Panc1 (cell line): ENCODE measurements at regions not wholly inside any gene's neighbourhood (a gene's known extent, or its start where the extent isn't known, plus 50 kb on each side); places are given as distances from the start of the nearest gene placed in this dataset.

ENCODE experiments used
- ATAC-seq: fragments of 200-7000 bp; cut with Tn5 transposase; 2 replicates; pipeline ENCODE4 v1.9.1; 2020; ENCODE audit warnings: mild to moderate bottlenecking, moderate library complexity
- BruUV-seq: library from RNA; stranded (reverse); fragments of 400-500 nt; replicated peaks from 2 replicates; lab custom pipeline; 2021; lab: Mats Ljungman, UMichigan
- CTCF ChIA-PET: fragments of 300-600 bp; sonication (Branson Sonifier 250); formaldehyde crosslinking; loops from one replicate; lab custom pipeline; 2022; ENCODE audit warnings: antibody characterized with exemption; lab: Charles Lee
- POLR2A ChIA-PET: fragments of 300-600 bp; sonication (Branson Sonifier 250); formaldehyde crosslinking; loops from one replicate; lab custom pipeline; 2022; ENCODE audit warnings: antibody characterized with exemption; lab: Charles Lee
- DNase-seq: peaks from one replicate; pipeline ENCODE4 v3.0.0-alpha.2; 2010; ENCODE audit warnings: low read depth, low spot score
- H3K27ac ChIP-seq: 2 replicates; pipeline ENCODE4 v1.5.1; 2011; ENCODE audit warnings: mild to moderate bottlenecking, low read length, inconsistent platforms
- H3K27me3 ChIP-seq: fragments of 200-500 bp; sonication (Bioruptor generic); 2 replicates; pipeline ENCODE4 v1.6.0; 2014; ENCODE audit warnings: low read length, inconsistent platforms; ENCODE audit not compliant: control insufficient read depth, insufficient read depth
- H3K36me3 ChIP-seq: fragments of 200-500 bp; sonication (Bioruptor generic); 2 replicates; pipeline ENCODE4 v1.5.1; 2014; ENCODE audit warnings: inconsistent platforms, mild to moderate bottlenecking, low read length, moderate library complexity; ENCODE audit not compliant: control insufficient read depth, insufficient read depth
- H3K4me1 ChIP-seq: 2 replicates; pipeline ENCODE4 v1.5.1; 2011; ENCODE audit warnings: inconsistent platforms, mild to moderate bottlenecking, low read length, moderate library complexity; ENCODE audit not compliant: control insufficient read depth, insufficient read depth
- H3K4me3 ChIP-seq, 2 experiments: 2 replicates each; pipeline ENCODE4 v1.5.1; 2011 to 2012; ENCODE audit warnings: low read depth in 2 of 2, low read length in 2 of 2, mild to moderate bottlenecking in 2 of 2, inconsistent platforms in 1 of 2, moderate library complexity in 1 of 2
- H3K9me3 ChIP-seq: fragments of 200-500 bp; sonication (Bioruptor generic); 2 replicates; pipeline ENCODE4 v1.5.1; 2014; ENCODE audit warnings: low read depth, mild to moderate bottlenecking, inconsistent platforms, low read length, moderate library complexity; ENCODE audit not compliant: control insufficient read depth, insufficient read depth
- CTCF ChIP-seq: fragments of 450-650 bp; IDR thresholded peaks from 2 replicates; pipeline ENCODE4 v1.5.1; 2017; ENCODE audit warnings: mild to moderate bottlenecking
- POLR2AphosphoS5 ChIP-seq: IDR thresholded peaks from 2 replicates; pipeline ENCODE4 v1.6.1; 2012; ENCODE audit warnings: mild to moderate bottlenecking, low read depth, low read length, moderate library complexity
- SIN3A ChIP-seq: IDR thresholded peaks from 2 replicates; pipeline ENCODE4 v1.6.1; 2012; ENCODE audit warnings: low read depth, mild to moderate bottlenecking, low read length, moderate library complexity, borderline replicate concordance; ENCODE audit not compliant: insufficient read depth
- TCF7L2 ChIP-seq: IDR thresholded peaks from 2 replicates; pipeline ENCODE4 v1.6.1; 2011; ENCODE audit warnings: mild to moderate bottlenecking, low read depth, low read length, inconsistent platforms
- in situ Hi-C: cut with HindIII; loops from 2 replicates; pipeline ENCODE4 v1.10.0; 2016; ENCODE audit warnings: low sequenced_read_pairs, low pct_unique_long_range_greater_than_20kb
- intact Hi-C: fragments of 100-400 bp; cut with micrococcal nuclease; formaldehyde crosslinking; loops from one replicate; pipeline ENCODE4 v1.10.0; 2022; ENCODE audit not compliant: unreplicated experiment
- TF ChIP-seq, protein P1 (sequence below), 2 experiments: IDR thresholded peaks; 2 replicates each; pipeline ENCODE4 v1.6.1; 2011 to 2012; ENCODE audit warnings: low read depth in 2 of 2, control low read depth in 1 of 2, low read length in 1 of 2, mild to moderate bottlenecking in 1 of 2, moderate library complexity in 1 of 2; ENCODE audit not compliant: insufficient read depth in 1 of 2

DNA sequence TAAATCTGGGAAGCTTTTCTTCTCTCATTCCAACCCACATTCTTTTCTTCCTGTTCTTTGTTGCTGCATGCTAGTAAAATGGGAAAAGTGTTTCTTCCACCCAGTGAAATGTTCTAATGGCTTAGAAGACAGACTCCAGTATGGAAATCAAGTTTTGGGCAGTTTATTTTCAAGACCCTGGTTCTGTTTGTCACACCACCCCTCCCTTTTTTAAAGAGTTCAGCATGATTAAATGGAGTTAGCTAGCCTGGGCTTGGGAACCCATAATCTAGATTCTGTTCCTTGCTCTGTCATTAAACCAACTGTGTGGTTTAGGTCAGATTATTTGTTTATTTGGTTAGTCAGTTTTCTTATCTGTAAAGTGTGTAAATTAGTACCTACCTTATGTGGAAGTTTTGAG, 151.8 kb upstream of the NT5C1B start:
- H3K27ac ChIP-seq = no peak overlapping the region

DNA sequence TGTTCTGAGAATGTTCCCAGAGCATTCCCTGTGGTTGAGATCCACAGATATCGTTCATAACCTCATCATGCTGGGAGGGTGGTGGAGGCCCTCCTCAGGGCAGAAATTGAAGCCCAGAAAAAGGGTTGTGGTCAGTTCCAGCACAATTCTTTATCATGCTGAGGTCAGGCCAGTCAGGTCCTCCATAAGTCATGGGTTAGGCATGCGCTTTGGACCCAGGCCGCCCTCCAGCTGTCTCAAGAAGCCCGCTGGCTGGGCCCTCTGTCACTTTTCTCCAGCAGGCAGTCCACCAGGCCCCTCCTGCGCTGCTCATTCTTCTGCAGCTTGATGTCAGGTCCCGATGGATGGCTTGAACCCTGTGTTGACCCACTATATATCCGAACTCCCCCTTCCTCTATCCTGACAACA, 151.1 kb upstream of the NT5C1B start:
- CTCF ChIA-PET = no interaction called here
- Histone ChIP-seq H3K4me1 (no peaks in the 10 kb centered on the region), H3K27ac (no peak overlapping the region), H3K4me3 (no peak overlapping the region), H3K27me3 (no peaks in the 10 kb centered on the region), H3K9me3 (no peaks in the 10 kb centered on the region), H3K36me3 (no peaks in the 10 kb centered on the region)
- no TSS peak for BruUV-seq
- in situ Hi-C loops = no loop called here
- DNase-seq = no peak
- POLR2A ChIA-PET = no interaction called here
- no peak for ATAC-seq
- intact Hi-C loops = no loop called here
- TF ChIP-seq TCF7L2 (no peak), POLR2AphosphoS5 (no peak), SIN3A (no peak), CTCF (no peak)
- TF ChIP-seq, protein P1, sequence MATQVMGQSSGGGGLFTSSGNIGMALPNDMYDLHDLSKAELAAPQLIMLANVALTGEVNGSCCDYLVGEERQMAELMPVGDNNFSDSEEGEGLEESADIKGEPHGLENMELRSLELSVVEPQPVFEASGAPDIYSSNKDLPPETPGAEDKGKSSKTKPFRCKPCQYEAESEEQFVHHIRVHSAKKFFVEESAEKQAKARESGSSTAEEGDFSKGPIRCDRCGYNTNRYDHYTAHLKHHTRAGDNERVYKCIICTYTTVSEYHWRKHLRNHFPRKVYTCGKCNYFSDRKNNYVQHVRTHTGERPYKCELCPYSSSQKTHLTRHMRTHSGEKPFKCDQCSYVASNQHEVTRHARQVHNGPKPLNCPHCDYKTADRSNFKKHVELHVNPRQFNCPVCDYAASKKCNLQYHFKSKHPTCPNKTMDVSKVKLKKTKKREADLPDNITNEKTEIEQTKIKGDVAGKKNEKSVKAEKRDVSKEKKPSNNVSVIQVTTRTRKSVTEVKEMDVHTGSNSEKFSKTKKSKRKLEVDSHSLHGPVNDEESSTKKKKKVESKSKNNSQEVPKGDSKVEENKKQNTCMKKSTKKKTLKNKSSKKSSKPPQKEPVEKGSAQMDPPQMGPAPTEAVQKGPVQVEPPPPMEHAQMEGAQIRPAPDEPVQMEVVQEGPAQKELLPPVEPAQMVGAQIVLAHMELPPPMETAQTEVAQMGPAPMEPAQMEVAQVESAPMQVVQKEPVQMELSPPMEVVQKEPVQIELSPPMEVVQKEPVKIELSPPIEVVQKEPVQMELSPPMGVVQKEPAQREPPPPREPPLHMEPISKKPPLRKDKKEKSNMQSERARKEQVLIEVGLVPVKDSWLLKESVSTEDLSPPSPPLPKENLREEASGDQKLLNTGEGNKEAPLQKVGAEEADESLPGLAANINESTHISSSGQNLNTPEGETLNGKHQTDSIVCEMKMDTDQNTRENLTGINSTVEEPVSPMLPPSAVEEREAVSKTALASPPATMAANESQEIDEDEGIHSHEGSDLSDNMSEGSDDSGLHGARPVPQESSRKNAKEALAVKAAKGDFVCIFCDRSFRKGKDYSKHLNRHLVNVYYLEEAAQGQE (IDR thresholded peaks at IDR 0.05; ENCODE audit: insufficient read depth in 1 of 2, low read depth in 2 of 2, low read length in 1 of 2) = no peak

More for the DNA sequence above, 151.8 kb upstream of the NT5C1B start:
- H3K4me3 ChIP-seq = no peak overlapping the region
- CTCF ChIA-PET = no interaction called here
- DNase-seq (no peak), ATAC-seq (no peak)
- H3K4me1 ChIP-seq = no peaks in the 10 kb centered on the region
- H3K9me3 ChIP-seq = no peaks in the 10 kb centered on the region
- in situ Hi-C loops = no loop called here
- BruUV-seq = no TSS peak
- intact Hi-C loops = no loop called here
- no peaks in the 10 kb centered on the region for H3K27me3 ChIP-seq
- POLR2A ChIA-PET = no interaction called here
- no peak for TF ChIP-seq POLR2AphosphoS5
- no peaks in the 10 kb centered on the region for H3K36me3 ChIP-seq

- DNase-seq (no peak), ATAC-seq (no peak)
- H3K4me3 ChIP-seq = no peak overlapping the region
- H3K27ac ChIP-seq = no peak overlapping the region
- TF ChIP-seq, protein P1 (IDR thresholded peaks at IDR 0.05; ENCODE audit: insufficient read depth in 1 of 2, low read depth in 2 of 2, low read length in 1 of 2) = no peak
- TF ChIP-seq POLR2AphosphoS5 (no peak), SIN3A (no peak), CTCF (no peak), TCF7L2 (no peak)
- H3K36me3 ChIP-seq = no peaks in the 10 kb centered on the region
- H3K27me3 ChIP-seq = no peaks in the 10 kb centered on the region
- CTCF ChIA-PET = no interaction called here
- H3K9me3 ChIP-seq = no peaks in the 10 kb centered on the region
- intact Hi-C loops = no loop called here
- BruUV-seq = no TSS peak
- H3K4me1 ChIP-seq = no peaks in the 10 kb centered on the region
- in situ Hi-C loops = no loop called here
- POLR2A ChIA-PET = no interaction called here
Measured at GRCh38 chr2:18731666-18732065, 142.3 kb upstream of the NT5C1B start.
